Panc1 (cell line): ENCODE measurements at regions not wholly inside any gene's neighbourhood (a gene's known extent, or its start where the extent isn't known, plus 50 kb on each side); places are given as distances from the start of the nearest gene placed in this dataset.

ENCODE experiments used
- ATAC-seq: fragments of 200-7000 bp; cut with Tn5 transposase; 2 replicates; pipeline ENCODE4 v1.9.1; 2020; ENCODE audit warnings: mild to moderate bottlenecking, moderate library complexity
- BruUV-seq: library from RNA; stranded (reverse); fragments of 400-500 nt; replicated peaks from 2 replicates; lab custom pipeline; 2021; lab: Mats Ljungman, UMichigan
- CTCF ChIA-PET: fragments of 300-600 bp; sonication (Branson Sonifier 250); formaldehyde crosslinking; loops from one replicate; lab custom pipeline; 2022; ENCODE audit warnings: antibody characterized with exemption; lab: Charles Lee
- POLR2A ChIA-PET: fragments of 300-600 bp; sonication (Branson Sonifier 250); formaldehyde crosslinking; loops from one replicate; lab custom pipeline; 2022; ENCODE audit warnings: antibody characterized with exemption; lab: Charles Lee
- DNase-seq: peaks from one replicate; pipeline ENCODE4 v3.0.0-alpha.2; 2010; ENCODE audit warnings: low read depth, low spot score
- H3K27ac ChIP-seq: 2 replicates; pipeline ENCODE4 v1.5.1; 2011; ENCODE audit warnings: mild to moderate bottlenecking, low read length, inconsistent platforms
- H3K27me3 ChIP-seq: fragments of 200-500 bp; sonication (Bioruptor generic); 2 replicates; pipeline ENCODE4 v1.6.0; 2014; ENCODE audit warnings: low read length, inconsistent platforms; ENCODE audit not compliant: control insufficient read depth, insufficient read depth
- H3K36me3 ChIP-seq: fragments of 200-500 bp; sonication (Bioruptor generic); 2 replicates; pipeline ENCODE4 v1.5.1; 2014; ENCODE audit warnings: inconsistent platforms, mild to moderate bottlenecking, low read length, moderate library complexity; ENCODE audit not compliant: control insufficient read depth, insufficient read depth
- H3K4me1 ChIP-seq: 2 replicates; pipeline ENCODE4 v1.5.1; 2011; ENCODE audit warnings: inconsistent platforms, mild to moderate bottlenecking, low read length, moderate library complexity; ENCODE audit not compliant: control insufficient read depth, insufficient read depth
- H3K4me3 ChIP-seq, 2 experiments: 2 replicates each; pipeline ENCODE4 v1.5.1; 2011 to 2012; ENCODE audit warnings: low read depth in 2 of 2, low read length in 2 of 2, mild to moderate bottlenecking in 2 of 2, inconsistent platforms in 1 of 2, moderate library complexity in 1 of 2
- H3K9me3 ChIP-seq: fragments of 200-500 bp; sonication (Bioruptor generic); 2 replicates; pipeline ENCODE4 v1.5.1; 2014; ENCODE audit warnings: low read depth, mild to moderate bottlenecking, inconsistent platforms, low read length, moderate library complexity; ENCODE audit not compliant: control insufficient read depth, insufficient read depth
- CTCF ChIP-seq: fragments of 450-650 bp; IDR thresholded peaks from 2 replicates; pipeline ENCODE4 v1.5.1; 2017; ENCODE audit warnings: mild to moderate bottlenecking
- POLR2AphosphoS5 ChIP-seq: IDR thresholded peaks from 2 replicates; pipeline ENCODE4 v1.6.1; 2012; ENCODE audit warnings: mild to moderate bottlenecking, low read depth, low read length, moderate library complexity
- REST ChIP-seq, 2 experiments: IDR thresholded peaks; 2 replicates each; pipeline ENCODE4 v1.6.1; 2011 to 2012; ENCODE audit warnings: low read depth in 2 of 2, control low read depth in 1 of 2, low read length in 1 of 2, mild to moderate bottlenecking in 1 of 2, moderate library complexity in 1 of 2; ENCODE audit not compliant: insufficient read depth in 1 of 2
- SIN3A ChIP-seq: IDR thresholded peaks from 2 replicates; pipeline ENCODE4 v1.6.1; 2012; ENCODE audit warnings: low read depth, mild to moderate bottlenecking, low read length, moderate library complexity, borderline replicate concordance; ENCODE audit not compliant: insufficient read depth
- TCF7L2 ChIP-seq: IDR thresholded peaks from 2 replicates; pipeline ENCODE4 v1.6.1; 2011; ENCODE audit warnings: mild to moderate bottlenecking, low read depth, low read length, inconsistent platforms
- in situ Hi-C: cut with HindIII; loops from 2 replicates; pipeline ENCODE4 v1.10.0; 2016; ENCODE audit warnings: low sequenced_read_pairs, low pct_unique_long_range_greater_than_20kb
- intact Hi-C: fragments of 100-400 bp; cut with micrococcal nuclease; formaldehyde crosslinking; loops from one replicate; pipeline ENCODE4 v1.10.0; 2022; ENCODE audit not compliant: unreplicated experiment

GRCh38 chr10:55266797-55267196 lies 465.8 kb upstream of the PCDH15 start:
- POLR2A ChIA-PET, result no interaction called here
- intact Hi-C loops, result no loop called here

GRCh38 chr10:55263327-55263726 lies 462.3 kb upstream of the PCDH15 start:
- no TSS peak for BruUV-seq
- TF ChIP-seq TCF7L2, result no peak
- no peak for TF ChIP-seq REST (IDR thresholded peaks at IDR 0.05; ENCODE audit: insufficient read depth in 1 of 2, low read depth in 2 of 2, low read length in 1 of 2)
- no peak for TF ChIP-seq CTCF
- no peak for TF ChIP-seq POLR2AphosphoS5
- no peak for TF ChIP-seq SIN3A
- POLR2A ChIA-PET, result no interaction called here
- DNase-seq (no peak), ATAC-seq (no peak; the same call in 1 of the 2 replicates)
- CTCF ChIA-PET, result no interaction called here
- Histone ChIP-seq H3K4me1 (no peaks in the 10 kb centered on the region), H3K27ac (no peak overlapping the region), H3K27me3 (no peaks in the 10 kb centered on the region), H3K4me3 (no peak overlapping the region), H3K36me3 (no peaks in the 10 kb centered on the region), H3K9me3 (no peaks in the 10 kb centered on the region)
- in situ Hi-C loops (no loop called here), intact Hi-C loops (loop anchor here (5.0 kb wide), 2 partner anchors 171 to 276 kb away; no protein-coding TSS in a partner anchor)

More at GRCh38 chr10:55266797-55267196, 465.8 kb upstream of the PCDH15 start:
- no peaks in the 10 kb centered on the region for H3K9me3 ChIP-seq
- no TSS peak for BruUV-seq
- ATAC-seq (no peak), DNase-seq (no peak)
- H3K27me3 ChIP-seq, result no peaks in the 10 kb centered on the region
- CTCF ChIA-PET, result no interaction called here
- no peak overlapping the region for H3K27ac ChIP-seq
- in situ Hi-C loops, result no loop called here
- H3K36me3 ChIP-seq, result no peaks in the 10 kb centered on the region
- H3K4me1 ChIP-seq, result no peaks in the 10 kb centered on the region
- TF ChIP-seq REST (IDR thresholded peaks at IDR 0.05; ENCODE audit: insufficient read depth in 1 of 2, low read depth in 2 of 2, low read length in 1 of 2) (no peak), POLR2AphosphoS5 (no peak), SIN3A (no peak), CTCF (no peak), TCF7L2 (no peak)
- no peak overlapping the region for H3K4me3 ChIP-seq
